HAP-1 (cell line): ENCODE measurements at regions not wholly inside any gene's neighbourhood (a gene's known extent, or its start where the extent isn't known, plus 50 kb on each side); places are given as distances from the start of the nearest gene placed in this dataset.

Experiments used
- DNase-seq, 2 experiments: peaks; one replicate each; pipeline ENCODE4 v3.0.0-alpha.2; 2016 to 2020; ENCODE audit warnings: low spot score in 2 of 2
- H3K27me3 ChIP-seq: fragments of 250-450 bp; sonication (Bioruptor Pico); 2 replicates; pipeline ENCODE4 v1.5.1; 2020; ENCODE audit warnings: low read depth, mild to moderate bottlenecking, moderate library complexity
- H3K36me3 ChIP-seq: fragments of 250-450 bp; sonication (Bioruptor Pico); replicated peaks from 2 replicates; pipeline ENCODE4 v1.5.1; 2020; ENCODE audit warnings: mild to moderate bottlenecking
- H3K4me1 ChIP-seq: fragments of 250-450 bp; sonication (Bioruptor Pico); 2 replicates; pipeline ENCODE4 v1.5.1; 2020; ENCODE audit warnings: mild to moderate bottlenecking
- H3K4me3 ChIP-seq: fragments of 250-450 bp; sonication (Bioruptor Pico); 2 replicates; pipeline ENCODE4 v1.5.1; 2020; ENCODE audit warnings: mild to moderate bottlenecking, moderate library complexity
- H3K9me3 ChIP-seq: fragments of 250-450 bp; sonication (Bioruptor Pico); 2 replicates; pipeline ENCODE4 v1.5.1; 2020; ENCODE audit warnings: mild to moderate bottlenecking, moderate library complexity
- in situ Hi-C: fragments of 300-500 bp; cut with MboI; formaldehyde crosslinking; loops from 3 replicates; pipeline ENCODE4 v1.14.3; 2020; ENCODE audit warnings: low sequenced_read_pairs, inconsistent platforms, mixed read lengths

DNA sequence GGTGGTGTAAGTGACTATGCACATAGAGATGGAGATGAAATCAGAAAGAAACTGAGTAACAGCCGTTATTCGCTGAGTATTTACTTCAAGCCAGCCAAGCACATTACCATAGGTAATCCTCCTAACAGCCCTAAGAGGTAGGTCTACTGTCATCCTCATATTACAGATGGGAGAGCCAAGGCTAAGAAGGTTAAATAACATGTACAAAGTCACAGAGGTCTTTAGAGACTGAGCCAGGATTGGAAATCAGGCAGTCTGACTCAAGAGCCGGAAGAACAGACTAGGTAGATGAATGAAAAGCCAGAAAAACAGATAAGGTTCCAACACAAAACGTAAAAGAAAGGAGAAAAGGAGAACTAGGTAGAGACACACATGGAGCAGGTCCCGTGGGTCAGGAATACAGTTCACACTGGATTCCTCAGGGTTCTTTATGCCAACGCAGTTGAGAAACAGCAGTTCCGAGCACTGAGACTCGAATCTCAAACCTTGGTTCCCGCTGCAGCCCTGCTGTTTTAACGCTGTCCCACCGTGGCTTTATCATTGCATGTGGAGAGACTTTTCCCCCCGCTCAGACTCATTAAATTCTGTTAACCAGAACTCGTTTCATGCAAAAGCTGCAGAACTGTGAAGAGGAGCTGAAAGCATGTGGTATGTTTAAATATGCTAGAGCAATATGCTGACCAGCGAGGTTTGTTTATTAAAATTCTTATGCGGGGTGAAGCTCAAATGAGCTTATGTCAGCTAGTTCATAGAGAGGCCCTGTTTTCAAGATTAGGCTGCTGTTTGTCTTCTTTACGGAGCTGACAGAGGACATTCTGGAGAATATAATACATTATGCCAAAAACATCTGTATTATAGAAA, 537.9 kb downstream of the CD83 start:
- no peak overlapping the region for H3K4me3 ChIP-seq
- peaks cover 11% of the 10 kb centered on the region; the same call in 1 of the 2 replicates for H3K27me3 ChIP-seq
- no peaks in the 10 kb centered on the region for H3K9me3 ChIP-seq
- no peak for DNase-seq
- no peaks in the 10 kb centered on the region for H3K36me3 ChIP-seq
- H3K4me1 ChIP-seq: no peaks in the 10 kb centered on the region
- in situ Hi-C loops: no loop called here

GRCh38 chr6:14656078-14656521, 538.5 kb downstream of the CD83 start:
- Histone ChIP-seq H3K4me3 (no peak overlapping the region), H3K36me3 (no peaks in the 10 kb centered on the region), H3K4me1 (no peaks in the 10 kb centered on the region), H3K27me3 (peaks cover 11% of the 10 kb centered on the region; the same call in 1 of the 2 replicates), H3K9me3 (no peaks in the 10 kb centered on the region)
- in situ Hi-C loops: no loop called here
- DNase-seq: no peak

DNA sequence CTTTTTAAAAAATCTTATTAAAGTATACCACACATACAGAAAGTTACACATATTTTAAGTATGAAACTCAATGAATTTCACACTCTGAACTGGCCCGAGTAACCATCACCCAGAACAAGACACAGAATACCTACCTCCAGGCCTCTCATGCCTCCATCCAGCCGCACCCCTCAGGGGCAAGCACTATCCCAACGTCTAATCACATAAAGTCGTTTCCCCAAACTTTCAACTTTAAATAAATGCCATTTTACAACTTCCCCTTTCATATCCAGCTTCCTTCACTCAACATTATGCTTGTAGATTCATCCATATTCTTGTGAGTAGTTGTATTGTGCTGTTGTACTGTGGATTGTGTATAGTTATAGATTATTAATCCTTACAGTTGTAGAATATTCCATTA, 539.1 kb downstream of the CD83 start:
- Histone ChIP-seq H3K27me3 (peaks cover 11% of the 10 kb centered on the region; the same call in 1 of the 2 replicates), H3K4me3 (no peak overlapping the region), H3K4me1 (no peaks in the 10 kb centered on the region), H3K36me3 (no peaks in the 10 kb centered on the region), H3K9me3 (no peaks in the 10 kb centered on the region)
- in situ Hi-C loops: no loop called here
- DNase-seq: no peak

GRCh38 chr6:14658030-14658429, 540.5 kb downstream of the CD83 start:
- no peak for DNase-seq
- Histone ChIP-seq H3K4me1 (no peaks in the 10 kb centered on the region), H3K4me3 (no peak overlapping the region), H3K27me3 (peaks cover 11% of the 10 kb centered on the region; the same call in 1 of the 2 replicates), H3K9me3 (no peaks in the 10 kb centered on the region), H3K36me3 (no peaks in the 10 kb centered on the region)
- in situ Hi-C loops: no loop called here

GRCh38 chr6:14658886-14659561, 541.5 kb downstream of the CD83 start:
- H3K4me3 ChIP-seq: no peak overlapping the region
- no peaks in the 10 kb centered on the region for H3K4me1 ChIP-seq
- in situ Hi-C loops: no loop called here
- DNase-seq: no peak
- no peaks in the 10 kb centered on the region for H3K36me3 ChIP-seq
- peaks cover 7% of the 10 kb centered on the region; the same call in 1 of the 2 replicates for H3K27me3 ChIP-seq
- H3K9me3 ChIP-seq: no peaks in the 10 kb centered on the region

GRCh38 chr6:14659841-14660240, 542.3 kb downstream of the CD83 start:
- Histone ChIP-seq H3K4me1 (no peaks in the 10 kb centered on the region), H3K27me3 (0 out of 2 replicates have a peak, but pooled peaks cover 6% of the 10 kb centered on the region), H3K4me3 (no peak overlapping the region), H3K9me3 (no peaks in the 10 kb centered on the region), H3K36me3 (no peaks in the 10 kb centered on the region)
- no peak for DNase-seq
- in situ Hi-C loops: no loop called here

GRCh38 chr6:14660806-14661579, 543.4 kb downstream of the CD83 start:
- Histone ChIP-seq H3K9me3 (no peaks in the 10 kb centered on the region), H3K27me3 (0 out of 2 replicates have a peak, but pooled peaks cover 6% of the 10 kb centered on the region), H3K4me1 (no peaks in the 10 kb centered on the region), H3K4me3 (no peak overlapping the region), H3K36me3 (no peaks in the 10 kb centered on the region)
- no peak for DNase-seq
- in situ Hi-C loops: no loop called here

DNA sequence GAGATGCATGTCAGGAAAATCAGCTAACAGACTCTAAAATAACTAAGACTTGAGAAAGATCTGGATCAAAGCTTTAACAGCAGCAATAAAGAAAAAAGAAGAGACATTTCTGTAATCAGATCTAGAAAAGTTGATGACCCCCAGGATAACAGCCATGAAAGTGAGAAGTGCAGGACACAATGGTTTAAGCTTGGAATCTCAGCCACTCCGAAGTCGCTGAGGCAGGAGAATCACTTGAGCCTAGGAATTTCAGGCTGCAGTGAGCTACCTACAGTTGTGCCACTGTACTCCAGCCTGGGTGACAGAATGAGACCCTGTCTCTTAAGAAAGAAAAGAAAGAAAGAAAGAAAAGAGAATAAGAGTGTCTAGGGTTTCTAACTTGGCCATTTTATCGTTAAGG, 544.1 kb downstream of the CD83 start:
- 0 out of 2 replicates have a peak, but pooled peaks cover 6% of the 10 kb centered on the region for H3K27me3 ChIP-seq
- DNase-seq: no peak
- H3K36me3 ChIP-seq: no peaks in the 10 kb centered on the region
- H3K9me3 ChIP-seq: no peaks in the 10 kb centered on the region
- in situ Hi-C loops: no loop called here
- H3K4me1 ChIP-seq: no peaks in the 10 kb centered on the region
- no peak overlapping the region for H3K4me3 ChIP-seq

DNA sequence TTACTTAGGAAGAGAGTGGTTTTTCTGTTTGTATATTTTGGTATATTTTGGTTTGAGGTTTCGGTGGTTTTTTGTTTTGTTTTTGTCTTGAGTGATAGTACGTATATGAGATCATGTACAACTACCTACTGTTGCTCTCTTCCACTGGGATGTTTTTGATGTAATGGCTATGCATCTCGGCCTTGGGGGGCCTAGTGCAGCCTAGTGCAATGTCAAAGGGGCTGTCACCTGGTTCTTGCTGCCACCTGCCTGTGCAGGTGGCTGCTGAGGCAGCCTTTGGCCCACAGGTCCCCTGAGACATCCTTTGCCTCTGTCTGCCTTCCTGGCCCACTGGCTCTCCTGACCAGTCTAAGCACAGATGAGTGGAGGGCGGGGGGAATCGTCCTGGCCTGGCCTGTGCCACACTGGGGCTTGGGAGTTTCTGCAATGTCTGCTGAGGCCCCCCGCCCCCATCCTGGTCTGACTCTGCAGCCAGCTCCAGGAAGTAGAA, 546.6 kb downstream of the CD83 start:
- in situ Hi-C loops: no loop called here
- H3K27me3 ChIP-seq: no peaks in the 10 kb centered on the region
- DNase-seq: no peak
- H3K9me3 ChIP-seq: no peaks in the 10 kb centered on the region
- no peaks in the 10 kb centered on the region for H3K36me3 ChIP-seq
- no peak overlapping the region for H3K4me3 ChIP-seq
- no peaks in the 10 kb centered on the region for H3K4me1 ChIP-seq

DNA sequence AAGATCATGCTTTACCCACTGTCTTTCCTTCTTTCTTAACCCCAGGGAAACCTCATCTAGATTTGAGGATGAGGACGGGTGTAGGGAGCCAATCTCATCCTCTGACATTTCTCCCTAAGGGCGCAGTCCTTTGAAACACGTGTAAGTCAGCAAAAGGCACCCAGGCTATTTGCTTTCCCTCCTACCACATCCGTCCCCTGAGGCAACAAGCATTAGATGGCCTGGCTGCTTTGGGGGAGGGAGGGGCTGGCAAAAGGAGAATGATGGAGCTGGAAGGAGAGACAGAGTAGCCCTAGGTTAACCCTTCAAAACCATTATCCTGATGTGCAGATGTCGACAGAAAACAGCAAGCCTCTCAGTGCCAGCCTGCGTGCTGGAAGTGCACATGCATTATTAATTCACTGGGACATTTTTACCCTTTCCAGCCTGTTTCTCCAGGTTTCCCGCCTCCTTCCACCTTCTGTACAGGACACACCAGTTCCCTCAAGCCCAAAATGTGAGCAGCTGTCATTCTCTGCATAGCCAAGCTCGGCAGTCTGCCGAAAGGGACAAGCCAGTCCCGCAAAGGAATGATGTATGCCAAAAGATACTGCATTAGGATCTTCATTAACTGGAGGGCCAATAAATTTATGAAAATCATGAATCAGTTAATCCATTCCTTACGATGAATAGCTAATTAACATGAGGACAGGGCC, 547.2 kb downstream of the CD83 start:
- H3K36me3 ChIP-seq: no peaks in the 10 kb centered on the region
- no peaks in the 10 kb centered on the region for H3K4me1 ChIP-seq
- no peaks in the 10 kb centered on the region for H3K27me3 ChIP-seq
- no peak overlapping the region for H3K4me3 ChIP-seq
- H3K9me3 ChIP-seq: no peaks in the 10 kb centered on the region
- no peak for DNase-seq
- in situ Hi-C loops: no loop called here

DNA sequence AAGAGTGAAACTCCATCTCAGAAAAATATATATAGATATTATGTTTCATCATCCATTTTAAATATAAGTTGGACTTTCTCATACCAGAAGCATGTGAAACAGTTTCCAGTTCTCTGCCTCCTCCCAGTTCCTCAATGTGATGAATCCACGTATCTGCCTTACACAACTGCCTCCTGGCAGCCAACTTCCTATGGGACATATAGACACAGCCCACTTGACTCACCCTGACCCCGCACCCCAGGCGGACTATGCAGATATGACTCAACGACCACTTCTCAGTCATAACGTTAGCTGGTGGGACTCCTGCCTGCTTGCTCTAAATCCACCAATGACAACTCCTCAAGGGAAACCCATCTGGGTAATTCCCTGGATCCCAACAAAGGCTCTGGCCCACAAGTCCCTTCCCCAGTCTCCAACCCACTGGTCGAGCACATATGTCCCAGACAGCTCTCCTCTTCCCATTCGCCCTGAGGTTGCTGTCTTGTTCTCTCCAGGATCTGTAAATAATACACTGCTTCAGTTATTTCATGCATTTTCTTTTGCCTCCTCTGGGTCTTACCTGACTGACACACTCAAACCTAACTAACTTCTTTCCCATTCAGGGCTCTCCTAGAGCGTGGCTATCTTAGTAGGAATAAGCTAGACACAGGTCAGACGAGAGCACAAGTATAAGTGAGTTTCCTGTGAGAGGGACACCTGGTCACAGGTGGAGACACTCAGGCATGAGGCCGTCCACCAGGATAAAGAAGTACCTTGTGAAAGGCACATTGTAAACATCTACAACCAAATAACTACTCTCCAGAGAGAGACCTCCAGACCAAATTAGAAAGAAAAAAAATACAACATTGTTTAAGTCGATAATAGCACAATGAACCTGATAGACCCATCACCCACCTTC, 548.5 kb downstream of the CD83 start:
- H3K4me3 ChIP-seq: no peak overlapping the region
- DNase-seq: no peak

DNA sequence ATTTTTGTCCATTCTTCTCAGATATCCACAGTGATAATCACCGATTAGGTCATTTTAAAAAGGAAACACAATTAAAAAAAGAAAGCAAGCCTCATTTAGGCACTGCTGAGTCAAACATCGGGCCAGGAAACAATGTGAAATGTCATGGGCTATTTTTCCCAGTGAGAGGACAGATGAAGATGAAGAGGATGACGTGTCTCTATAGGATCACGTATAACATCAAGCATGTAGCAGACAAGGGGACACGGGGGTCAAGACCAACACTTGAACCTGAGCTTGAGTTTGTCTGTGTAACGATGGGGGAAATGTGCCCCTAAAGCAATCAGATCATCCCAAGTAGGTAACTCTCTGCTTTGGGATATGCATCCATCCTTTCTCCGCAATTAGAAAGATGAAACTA, 553.2 kb downstream of the CD83 start:
- no peaks in the 10 kb centered on the region for H3K9me3 ChIP-seq
- H3K36me3 ChIP-seq: no peaks in the 10 kb centered on the region
- H3K27me3 ChIP-seq: no peaks in the 10 kb centered on the region
- no peaks in the 10 kb centered on the region for H3K4me1 ChIP-seq
- no peak overlapping the region for H3K4me3 ChIP-seq
- in situ Hi-C loops: no loop called here
- DNase-seq: no peak

More for the DNA sequence above, 548.5 kb downstream of the CD83 start:
- Histone ChIP-seq H3K27me3 (no peaks in the 10 kb centered on the region), H3K4me1 (no peaks in the 10 kb centered on the region), H3K9me3 (no peaks in the 10 kb centered on the region), H3K36me3 (no peaks in the 10 kb centered on the region)
- in situ Hi-C loops: no loop called here
